ENCODE measurements at regions not wholly inside any gene's neighbourhood (a gene's known extent, or its start where the extent isn't known, plus 50 kb on each side); places are given as distances from the start of the nearest gene placed in this dataset.

- no peak for DNase-seq (ENCODE audit: low spot score)
- H3K27me3 ChIP-seq (ENCODE audit: control insufficient read depth in 4 of 4, insufficient read depth in 4 of 4, low read length in 3 of 4): no peaks in the 10 kb centered on the region
- H3K4me3 ChIP-seq (ENCODE audit: low read depth in 1 of 3, low read length in 3 of 3): no peak overlapping the region
- H3K9me3 ChIP-seq (ENCODE audit: control insufficient read depth in 4 of 4, low read length in 3 of 4): no peaks in the 10 kb centered on the region
- no peak for TF ChIP-seq RAD21 (IDR thresholded peaks at IDR 0.05)
- no peak for TF ChIP-seq HNF4A (conservative IDR thresholded peaks at IDR 0.05)
- TF ChIP-seq JUND (IDR thresholded peaks at IDR 0.05): no peak
- TF ChIP-seq FOXA1 (IDR thresholded peaks at IDR 0.05): no peak
- no peak for TF ChIP-seq FOXA2 (IDR thresholded peaks at IDR 0.05)
- TF ChIP-seq, protein P1, sequence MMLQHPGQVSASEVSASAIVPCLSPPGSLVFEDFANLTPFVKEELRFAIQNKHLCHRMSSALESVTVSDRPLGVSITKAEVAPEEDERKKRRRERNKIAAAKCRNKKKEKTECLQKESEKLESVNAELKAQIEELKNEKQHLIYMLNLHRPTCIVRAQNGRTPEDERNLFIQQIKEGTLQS (IDR thresholded peaks at IDR 0.05): no peak
- TF ChIP-seq ZBTB33 (IDR thresholded peaks at IDR 0.05): no peak
- no peak overlapping the region for H3K27ac ChIP-seq (ENCODE audit: low read depth in 1 of 2, low read length in 2 of 2)
- no peaks in the 10 kb centered on the region for H3K36me3 ChIP-seq (ENCODE audit: control insufficient read depth in 4 of 4, insufficient read depth in 3 of 4, low read depth in 1 of 4, low read length in 3 of 4)
- H3K9ac ChIP-seq (ENCODE audit: low read depth in 1 of 2, low read length in 2 of 2): no peak overlapping the region
- no peaks in the 10 kb centered on the region for H3K4me1 ChIP-seq (ENCODE audit: control insufficient read depth in 4 of 4, insufficient read depth in 4 of 4, low read length in 3 of 4)
These were observed 115.1 kb upstream of the GULP1 start for GRCh38 chr2:188176620-188177019.

DNA sequence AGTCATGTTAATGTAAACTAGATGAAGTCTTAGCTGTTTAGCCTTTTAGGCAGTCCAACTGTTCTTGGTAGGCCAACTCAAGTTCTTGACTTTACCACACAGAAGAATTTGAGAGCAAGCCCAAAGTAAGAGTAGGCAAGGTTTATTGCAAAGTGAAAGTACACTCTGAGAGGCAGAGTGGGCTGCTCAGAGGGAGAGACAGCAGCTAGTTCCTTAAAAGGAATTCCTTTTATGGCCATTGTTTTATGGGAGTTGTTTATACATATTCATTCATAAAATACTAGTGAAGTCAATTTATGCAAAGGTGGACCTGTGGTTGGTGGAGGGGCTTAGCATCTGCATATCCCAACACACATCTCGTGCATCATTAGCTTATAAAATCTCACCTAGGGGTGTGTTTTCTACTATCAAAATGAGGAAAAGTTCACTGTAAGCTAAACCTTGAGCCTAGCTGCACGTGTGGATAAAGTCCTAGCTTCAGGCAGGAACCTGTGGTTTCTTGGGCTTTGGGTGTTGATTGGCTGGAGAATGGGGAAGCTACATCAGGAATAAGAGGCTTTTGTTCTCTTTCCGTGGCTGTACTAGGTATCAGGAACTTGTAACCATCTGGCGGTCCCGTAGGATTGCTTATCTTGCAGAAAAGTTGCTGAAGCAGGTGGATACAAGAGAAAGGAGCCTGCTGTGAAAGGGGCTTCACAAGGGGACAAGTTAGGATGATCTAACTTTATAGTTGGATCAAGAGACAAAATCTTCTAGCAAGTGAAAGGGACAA is 110.4 kb upstream of the GULP1 start:
- WGBS: 38% methylated on average over 5 of the region's 5 CpGs
- TF ChIP-seq SP1 (IDR thresholded peaks at IDR 0.05) (no peak), RXRA (IDR thresholded peaks at IDR 0.05) (no peak), TAF1 (conservative IDR thresholded peaks at IDR 0.05) (no peak), GABPA (IDR thresholded peaks at IDR 0.05 in 1 of 2, conservative IDR thresholded peaks at IDR 0.05 in 1 of 2) (no peak), EGR1 (IDR thresholded peaks at IDR 0.05; ENCODE audit: low read depth in 2 of 2) (no peak), NR2F2 (IDR thresholded peaks at IDR 0.05) (no peak), JUND (IDR thresholded peaks at IDR 0.05) (no peak), HNF4A (conservative IDR thresholded peaks at IDR 0.05) (no peak), YY1 (IDR thresholded peaks at IDR 0.05) (no peak), RAD21 (IDR thresholded peaks at IDR 0.05) (no peak)
- TF ChIP-seq, protein P2, sequence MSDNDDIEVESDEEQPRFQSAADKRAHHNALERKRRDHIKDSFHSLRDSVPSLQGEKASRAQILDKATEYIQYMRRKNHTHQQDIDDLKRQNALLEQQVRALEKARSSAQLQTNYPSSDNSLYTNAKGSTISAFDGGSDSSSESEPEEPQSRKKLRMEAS (IDR thresholded peaks at IDR 0.05): no peak
- TF ChIP-seq, protein P3, sequence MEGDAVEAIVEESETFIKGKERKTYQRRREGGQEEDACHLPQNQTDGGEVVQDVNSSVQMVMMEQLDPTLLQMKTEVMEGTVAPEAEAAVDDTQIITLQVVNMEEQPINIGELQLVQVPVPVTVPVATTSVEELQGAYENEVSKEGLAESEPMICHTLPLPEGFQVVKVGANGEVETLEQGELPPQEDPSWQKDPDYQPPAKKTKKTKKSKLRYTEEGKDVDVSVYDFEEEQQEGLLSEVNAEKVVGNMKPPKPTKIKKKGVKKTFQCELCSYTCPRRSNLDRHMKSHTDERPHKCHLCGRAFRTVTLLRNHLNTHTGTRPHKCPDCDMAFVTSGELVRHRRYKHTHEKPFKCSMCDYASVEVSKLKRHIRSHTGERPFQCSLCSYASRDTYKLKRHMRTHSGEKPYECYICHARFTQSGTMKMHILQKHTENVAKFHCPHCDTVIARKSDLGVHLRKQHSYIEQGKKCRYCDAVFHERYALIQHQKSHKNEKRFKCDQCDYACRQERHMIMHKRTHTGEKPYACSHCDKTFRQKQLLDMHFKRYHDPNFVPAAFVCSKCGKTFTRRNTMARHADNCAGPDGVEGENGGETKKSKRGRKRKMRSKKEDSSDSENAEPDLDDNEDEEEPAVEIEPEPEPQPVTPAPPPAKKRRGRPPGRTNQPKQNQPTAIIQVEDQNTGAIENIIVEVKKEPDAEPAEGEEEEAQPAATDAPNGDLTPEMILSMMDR (IDR thresholded peaks at IDR 0.05; ENCODE audit: low read depth, low read length, missing input control): no peak
- TF ChIP-seq, protein P1 (IDR thresholded peaks at IDR 0.05): no peak
- Histone ChIP-seq H3K27me3 (ENCODE audit: control insufficient read depth in 4 of 4, insufficient read depth in 4 of 4, low read length in 3 of 4) (no peaks in the 10 kb centered on the region), H3K27ac (ENCODE audit: low read depth in 1 of 2, low read length in 2 of 2) (no peak overlapping the region), H3K4me3 (ENCODE audit: low read depth in 1 of 3, low read length in 3 of 3) (no peak overlapping the region), H3K4me1 (ENCODE audit: control insufficient read depth in 4 of 4, insufficient read depth in 4 of 4, low read length in 3 of 4) (no peaks in the 10 kb centered on the region), H3K36me3 (ENCODE audit: control insufficient read depth in 4 of 4, insufficient read depth in 3 of 4, low read depth in 1 of 4, low read length in 3 of 4) (peaks cover 0 to 2% (median 0%) of the 10 kb centered on the region in 4 donors), H3K9me3 (ENCODE audit: control insufficient read depth in 4 of 4, low read length in 3 of 4) (no peaks in the 10 kb centered on the region), H3K9ac (ENCODE audit: low read depth in 1 of 2, low read length in 2 of 2) (no peak overlapping the region)
- no peak for DNase-seq (ENCODE audit: low spot score)

Measured in liver (tissue), 8 donors.